ENCODE measurements at regions not wholly inside any gene's neighbourhood (a gene's known extent, or its start where the extent isn't known, plus 50 kb on each side); places are given as distances from the start of the nearest gene placed in this dataset.

DNA sequence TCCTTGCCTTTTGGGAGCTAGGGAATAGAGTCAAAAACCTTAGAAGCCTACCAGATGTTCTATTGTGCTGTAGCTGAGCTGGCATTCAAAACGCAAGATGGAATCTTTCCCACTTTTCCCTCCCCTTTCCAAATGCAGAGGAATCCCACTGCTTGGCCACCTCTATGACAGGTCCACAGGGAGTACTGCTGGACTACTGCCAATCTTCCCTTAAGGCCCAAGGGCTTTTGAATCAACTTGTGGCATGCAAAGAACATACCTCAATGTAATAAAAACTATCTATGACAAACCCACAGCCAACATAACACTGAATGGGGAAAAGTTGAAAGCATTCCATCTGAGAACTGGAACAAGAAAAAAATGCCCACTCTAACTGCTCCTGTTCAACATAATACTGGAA lies 139.2 kb upstream of the AGTR2 start:
- no peak overlapping the region for H2BK120ac ChIP-seq (ENCODE audit: low read depth, low read length)
- no peak overlapping the region for H2AK5ac ChIP-seq (ENCODE audit: low read length, severe bottlenecking)
- no peak overlapping the region for H3K4ac ChIP-seq (ENCODE audit: low read depth in 1 of 2, low read length in 2 of 2)
- H3K4me2 ChIP-seq (ENCODE audit: low read length, poor library complexity, severe bottlenecking), result no peak overlapping the region
- no peak overlapping the region for H2BK15ac ChIP-seq (ENCODE audit: low read depth, poor library complexity, severe bottlenecking)
- H3K4me1 ChIP-seq (ENCODE audit: control insufficient read depth, insufficient read depth, low read depth, low read length), result no peaks in the 10 kb centered on the region
- no peak overlapping the region for H4K8ac ChIP-seq (ENCODE audit: low read length)
- H3K27me3 ChIP-seq (ENCODE audit: control insufficient read depth in 1 of 2, insufficient read depth in 1 of 2, low read length in 2 of 2), result no peaks in the 10 kb centered on the region
- no peak overlapping the region for H2AFZ ChIP-seq (ENCODE audit: low read depth, low read length)
- no peak overlapping the region for H3K27ac ChIP-seq (ENCODE audit: low read length, poor library complexity, severe bottlenecking)
- H2BK12ac ChIP-seq (ENCODE audit: low read length in 2 of 2), result no peak overlapping the region
- H3K14ac ChIP-seq (ENCODE audit: low read length in 2 of 2), result no peak overlapping the region
- no peak for DNase-seq
- 85% methylated on average over 1 of the region's 1 CpG for WGBS
- no peak overlapping the region for H3K23ac ChIP-seq (ENCODE audit: low read length in 2 of 2)
- peaks cover 52% of the 10 kb centered on the region for H3K9me3 ChIP-seq (ENCODE audit: control insufficient read depth, low read length)
- H3K18ac ChIP-seq (ENCODE audit: low read depth in 1 of 2, low read length in 2 of 2), result no peak overlapping the region
- no peak overlapping the region for H3K9ac ChIP-seq (ENCODE audit: low read length)
- H2BK5ac ChIP-seq (ENCODE audit: low read depth, low read length, poor library complexity, severe bottlenecking), result no peak overlapping the region
- H3K36me3 ChIP-seq (ENCODE audit: control insufficient read depth in 1 of 2, insufficient read depth in 2 of 2, low read depth in 1 of 2, low read length in 2 of 2), result no peaks in the 10 kb centered on the region
- H3K79me1 ChIP-seq (replicated peaks; ENCODE audit: low read length, poor library complexity, severe bottlenecking), result no peaks in the 10 kb centered on the region
- H4K91ac ChIP-seq (ENCODE audit: low read length), result no peak overlapping the region
- no peak overlapping the region for H3K4me3 ChIP-seq (ENCODE audit: insufficient read depth in 1 of 2, low read depth in 1 of 2, low read length in 2 of 2)

Data from mesenchymal stem cell (in vitro differentiated cells and primary cell).